SK-N-SH treated with all-trans-retinoic acid at 6 μM for 48 hours (cell line): ENCODE measurements at regions not wholly inside any gene's neighbourhood (a gene's known extent, or its start where the extent isn't known, plus 50 kb on each side); places are given as distances from the start of the nearest gene placed in this dataset.

Experiments
- ATAC-seq: fragments of 200-7000 bp; cut with Tn5 transposase; 3 replicates; pipeline ENCODE4 v1.9.1; 2020; ENCODE audit warnings: mild to moderate bottlenecking, moderate library complexity
- ARNTL ChIP-seq: fragments of 450-650 bp; formaldehyde crosslinking; IDR thresholded peaks from 2 replicates; pipeline ENCODE4 v1.5.0; 2020; ENCODE audit warnings: low read depth, mild to moderate bottlenecking, moderate library complexity, borderline replicate concordance
- BACH2 ChIP-seq: fragments of 250-450 bp; sonication (Bioruptor Pico); IDR thresholded peaks from 2 replicates; pipeline ENCODE4 v1.9.0; 2021; ENCODE audit warnings: mild to moderate bottlenecking, borderline replicate concordance
- CSDC2 ChIP-seq: fragments of 250-450 bp; sonication (Bioruptor Pico); IDR thresholded peaks from 2 replicates; pipeline ENCODE4 v1.5.0; 2020; ENCODE audit warnings: mild to moderate bottlenecking, moderate library complexity
- GLIS3 ChIP-seq: fragments of 250-450 bp; sonication (Bioruptor Pico); IDR thresholded peaks from 2 replicates; pipeline ENCODE4 v1.5.0; 2020; ENCODE audit warnings: mild to moderate bottlenecking, moderate library complexity
- ISL1 ChIP-seq: fragments of 250-450 bp; sonication (Bioruptor Pico); IDR thresholded peaks from 2 replicates; pipeline ENCODE4 v2.1.2; 2022; ENCODE audit warnings: mild to moderate bottlenecking, moderate library complexity
- OSR1 ChIP-seq: fragments of 250-450 bp; sonication (Bioruptor Pico); IDR thresholded peaks from 2 replicates; pipeline ENCODE4 v1.8.0; 2022; ENCODE audit warnings: moderate library complexity, mild to moderate bottlenecking, inconsistent platforms
- PPARA ChIP-seq: fragments of 250-450 bp; sonication (Bioruptor Pico); IDR thresholded peaks from 2 replicates; pipeline ENCODE4 v1.5.0; 2020; ENCODE audit warnings: mild to moderate bottlenecking, borderline replicate concordance
- RARB ChIP-seq: fragments of 250-450 bp; sonication (Bioruptor Pico); IDR thresholded peaks from 2 replicates; pipeline ENCODE4 v1.8.0; 2021; ENCODE audit warnings: mild to moderate bottlenecking, moderate library complexity
- SNAI2 ChIP-seq: fragments of 250-450 bp; sonication (Bioruptor Pico); IDR thresholded peaks from 2 replicates; pipeline ENCODE4 v1.5.0; 2020; ENCODE audit warnings: mild to moderate bottlenecking, moderate library complexity
- TCF4 ChIP-seq: fragments of 250-450 bp; sonication (Bioruptor Pico); IDR thresholded peaks from 2 replicates; pipeline ENCODE4 v1.8.0; 2021; ENCODE audit warnings: mild to moderate bottlenecking, moderate library complexity, borderline replicate concordance
- TOX ChIP-seq: fragments of 250-450 bp; sonication (Bioruptor Pico); IDR thresholded peaks from 2 replicates; pipeline ENCODE4 v1.8.0; 2021; ENCODE audit warnings: mild to moderate bottlenecking, moderate library complexity, borderline replicate concordance
- ZC3H10 ChIP-seq: fragments of 250-450 bp; sonication (Bioruptor Pico); IDR thresholded peaks from 2 replicates; pipeline ENCODE4 v1.5.1; 2021; ENCODE audit warnings: mild to moderate bottlenecking, moderate library complexity
- ZFP3 ChIP-seq: fragments of 250-450 bp; sonication (Bioruptor Pico); IDR thresholded peaks from 2 replicates; pipeline ENCODE4 v1.5.0; 2020; ENCODE audit warnings: mild to moderate bottlenecking, moderate library complexity
- ZFP30 ChIP-seq: fragments of 450-650 bp; formaldehyde crosslinking; IDR thresholded peaks from 2 replicates; pipeline ENCODE4 v1.5.0; 2022; ENCODE audit warnings: mild to moderate bottlenecking, moderate library complexity
- ZNF565 ChIP-seq: fragments of 450-650 bp; formaldehyde crosslinking; conservative IDR thresholded peaks from 2 replicates; pipeline ENCODE4 v1.5.0; 2020; ENCODE audit warnings: low read depth, mild to moderate bottlenecking, moderate library complexity
- ZNF70 ChIP-seq: fragments of 450-650 bp; formaldehyde crosslinking; IDR thresholded peaks from 2 replicates; pipeline ENCODE4 v1.5.0; 2020; ENCODE audit warnings: mild to moderate bottlenecking, moderate library complexity
- TF ChIP-seq, protein P1 (sequence below): fragments of 250-450 bp; sonication (Bioruptor Pico); IDR thresholded peaks from 2 replicates; pipeline ENCODE4 v1.8.0; 2020; ENCODE audit warnings: mild to moderate bottlenecking, moderate library complexity, borderline replicate concordance
- TF ChIP-seq, protein P2 (sequence below): fragments of 250-450 bp; sonication (Bioruptor Pico); IDR thresholded peaks from 2 replicates; pipeline ENCODE4 v1.8.0; 2021; ENCODE audit warnings: low read depth, mild to moderate bottlenecking, moderate library complexity, borderline replicate concordance
- TF ChIP-seq, protein P3 (sequence below): fragments of 250-450 bp; sonication (Bioruptor Pico); IDR thresholded peaks from 2 replicates; pipeline ENCODE4 v1.5.1; 2021; ENCODE audit warnings: mild to moderate bottlenecking, moderate library complexity
- TF ChIP-seq, protein P4 (sequence below): fragments of 250-450 bp; sonication (Bioruptor Pico); IDR thresholded peaks from 2 replicates; pipeline ENCODE4 v1.5.0; 2020; ENCODE audit warnings: mild to moderate bottlenecking, moderate library complexity
- TF ChIP-seq, protein P5 (sequence below): fragments of 250-450 bp; sonication (Bioruptor Pico); IDR thresholded peaks from 2 replicates; pipeline ENCODE4 v1.5.1; 2020; ENCODE audit warnings: low read depth, mild to moderate bottlenecking, moderate library complexity

DNA sequence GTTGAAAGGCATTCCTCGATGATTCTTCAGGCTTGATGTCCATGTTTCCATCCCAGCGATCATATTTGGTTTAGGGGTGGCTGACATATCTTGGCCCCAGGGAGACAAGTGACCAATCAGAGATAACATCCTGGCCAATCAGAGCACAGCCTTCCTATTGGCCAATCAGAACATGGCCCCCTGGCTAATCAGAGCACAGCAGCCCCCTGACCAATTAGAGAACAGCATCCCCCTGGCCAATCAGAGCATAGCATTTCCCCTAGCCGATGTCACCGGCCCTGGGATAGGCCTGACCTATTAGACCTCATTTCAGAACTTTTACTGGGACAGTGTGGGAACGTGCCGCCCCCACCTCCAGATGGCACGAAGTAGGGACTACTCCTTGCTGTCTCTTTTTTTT, 182.2 kb downstream of the AACS start:
- TF ChIP-seq, protein P1, sequence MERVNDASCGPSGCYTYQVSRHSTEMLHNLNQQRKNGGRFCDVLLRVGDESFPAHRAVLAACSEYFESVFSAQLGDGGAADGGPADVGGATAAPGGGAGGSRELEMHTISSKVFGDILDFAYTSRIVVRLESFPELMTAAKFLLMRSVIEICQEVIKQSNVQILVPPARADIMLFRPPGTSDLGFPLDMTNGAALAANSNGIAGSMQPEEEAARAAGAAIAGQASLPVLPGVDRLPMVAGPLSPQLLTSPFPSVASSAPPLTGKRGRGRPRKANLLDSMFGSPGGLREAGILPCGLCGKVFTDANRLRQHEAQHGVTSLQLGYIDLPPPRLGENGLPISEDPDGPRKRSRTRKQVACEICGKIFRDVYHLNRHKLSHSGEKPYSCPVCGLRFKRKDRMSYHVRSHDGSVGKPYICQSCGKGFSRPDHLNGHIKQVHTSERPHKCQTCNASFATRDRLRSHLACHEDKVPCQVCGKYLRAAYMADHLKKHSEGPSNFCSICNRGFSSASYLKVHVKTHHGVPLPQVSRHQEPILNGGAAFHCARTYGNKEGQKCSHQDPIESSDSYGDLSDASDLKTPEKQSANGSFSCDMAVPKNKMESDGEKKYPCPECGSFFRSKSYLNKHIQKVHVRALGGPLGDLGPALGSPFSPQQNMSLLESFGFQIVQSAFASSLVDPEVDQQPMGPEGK = no peak
- TF ChIP-seq TCF4 (CRISPR knock-in tag) = no peak
- no peak for TF ChIP-seq PPARA
- ATAC-seq = no peak

DNA sequence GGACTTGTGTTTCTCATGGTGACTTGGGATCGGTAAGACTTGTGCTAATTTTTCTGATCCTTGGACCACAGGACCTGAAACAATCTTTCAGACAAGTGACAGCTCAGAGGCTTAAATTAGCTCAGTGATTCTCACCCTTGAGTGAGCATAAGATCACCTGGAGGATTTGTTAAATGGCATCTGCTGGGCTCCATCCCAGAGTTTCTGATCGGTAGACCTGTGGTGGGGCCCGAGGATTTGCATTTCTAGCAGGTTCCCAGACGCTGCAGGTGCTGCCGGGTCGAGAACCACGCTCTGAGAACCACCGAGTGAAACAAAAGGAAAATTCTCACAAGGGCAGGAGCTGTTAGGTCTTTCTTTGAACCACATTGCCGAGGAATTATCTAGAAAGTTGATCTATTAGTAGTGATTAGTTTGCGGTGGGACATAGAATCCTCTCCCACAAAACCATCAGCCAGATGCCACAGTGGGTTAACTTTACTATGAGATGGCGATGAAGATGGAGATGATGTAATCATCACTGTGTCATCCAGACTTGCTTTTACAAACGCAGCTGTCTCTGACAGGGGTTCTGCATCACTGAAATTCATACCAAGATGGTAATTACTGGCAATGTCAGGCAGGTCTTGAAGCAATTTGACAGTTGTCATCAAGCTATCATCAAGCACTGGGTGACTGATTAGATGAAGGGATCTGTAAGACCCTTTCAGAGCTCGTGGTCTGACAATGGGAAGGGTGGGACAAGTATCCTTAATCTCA, 184.0 kb downstream of the AACS start:
- no peak for ATAC-seq
- TF ChIP-seq ISL1 (CRISPR knock-in tag) = no peak
- no peak for TF ChIP-seq GLIS3 (CRISPR knock-in tag)
- no peak for TF ChIP-seq ARNTL
- TF ChIP-seq RARB (CRISPR knock-in tag) = no peak
- TF ChIP-seq TOX (CRISPR knock-in tag) = no peak

DNA sequence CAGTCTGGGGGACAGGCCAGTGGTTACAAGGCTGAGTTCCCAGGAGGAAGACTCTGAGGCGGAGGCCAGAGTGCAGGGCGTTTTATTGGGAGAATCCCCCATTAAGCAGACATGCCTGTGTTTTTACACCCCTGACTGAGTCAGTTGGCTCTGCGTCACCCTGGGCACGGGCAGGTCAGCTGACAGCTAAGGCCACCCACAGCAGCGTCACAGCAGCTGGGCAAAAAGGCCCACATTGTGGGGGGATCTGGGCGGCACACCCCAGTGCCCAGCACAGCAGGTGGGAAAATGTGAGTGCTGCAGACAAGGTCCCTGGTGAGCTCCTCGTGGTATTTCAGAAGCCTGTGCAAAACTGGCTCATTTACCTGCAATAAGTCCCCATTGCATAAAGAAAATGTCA, 184.7 kb downstream of the AACS start:
- TF ChIP-seq TOX (CRISPR knock-in tag) = no peak
- TF ChIP-seq, protein P2, sequence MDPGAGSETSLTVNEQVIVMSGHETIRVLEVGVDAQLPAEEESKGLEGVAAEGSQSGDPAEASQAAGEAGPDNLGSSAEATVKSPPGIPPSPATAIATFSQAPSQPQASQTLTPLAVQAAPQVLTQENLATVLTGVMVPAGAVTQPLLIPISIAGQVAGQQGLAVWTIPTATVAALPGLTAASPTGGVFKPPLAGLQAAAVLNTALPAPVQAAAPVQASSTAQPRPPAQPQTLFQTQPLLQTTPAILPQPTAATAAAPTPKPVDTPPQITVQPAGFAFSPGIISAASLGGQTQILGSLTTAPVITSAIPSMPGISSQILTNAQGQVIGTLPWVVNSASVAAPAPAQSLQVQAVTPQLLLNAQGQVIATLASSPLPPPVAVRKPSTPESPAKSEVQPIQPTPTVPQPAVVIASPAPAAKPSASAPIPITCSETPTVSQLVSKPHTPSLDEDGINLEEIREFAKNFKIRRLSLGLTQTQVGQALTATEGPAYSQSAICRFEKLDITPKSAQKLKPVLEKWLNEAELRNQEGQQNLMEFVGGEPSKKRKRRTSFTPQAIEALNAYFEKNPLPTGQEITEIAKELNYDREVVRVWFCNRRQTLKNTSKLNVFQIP (CRISPR knock-in tag) = no peak
- no peak for TF ChIP-seq ZFP3 (CRISPR knock-in tag)
- no peak for TF ChIP-seq OSR1 (CRISPR knock-in tag)
- no peak for TF ChIP-seq BACH2
- no peak for TF ChIP-seq ZNF565 (CRISPR knock-in tag)
- TF ChIP-seq, protein P3, sequence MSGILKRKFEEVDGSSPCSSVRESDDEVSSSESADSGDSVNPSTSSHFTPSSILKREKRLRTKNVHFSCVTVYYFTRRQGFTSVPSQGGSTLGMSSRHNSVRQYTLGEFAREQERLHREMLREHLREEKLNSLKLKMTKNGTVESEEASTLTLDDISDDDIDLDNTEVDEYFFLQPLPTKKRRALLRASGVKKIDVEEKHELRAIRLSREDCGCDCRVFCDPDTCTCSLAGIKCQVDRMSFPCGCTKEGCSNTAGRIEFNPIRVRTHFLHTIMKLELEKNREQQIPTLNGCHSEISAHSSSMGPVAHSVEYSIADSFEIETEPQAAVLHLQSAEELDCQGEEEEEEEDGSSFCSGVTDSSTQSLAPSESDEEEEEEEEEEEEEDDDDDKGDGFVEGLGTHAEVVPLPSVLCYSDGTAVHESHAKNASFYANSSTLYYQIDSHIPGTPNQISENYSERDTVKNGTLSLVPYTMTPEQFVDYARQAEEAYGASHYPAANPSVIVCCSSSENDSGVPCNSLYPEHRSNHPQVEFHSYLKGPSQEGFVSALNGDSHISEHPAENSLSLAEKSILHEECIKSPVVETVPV (CRISPR knock-in tag) = no peak
- no peak for TF ChIP-seq PPARA
- TF ChIP-seq ZNF70 = no peak
- TF ChIP-seq GLIS3 (CRISPR knock-in tag) = no peak
- TF ChIP-seq ZFP30 (CRISPR knock-in tag) = no peak
- no peak for TF ChIP-seq RARB (CRISPR knock-in tag)
- ATAC-seq = no peak

DNA sequence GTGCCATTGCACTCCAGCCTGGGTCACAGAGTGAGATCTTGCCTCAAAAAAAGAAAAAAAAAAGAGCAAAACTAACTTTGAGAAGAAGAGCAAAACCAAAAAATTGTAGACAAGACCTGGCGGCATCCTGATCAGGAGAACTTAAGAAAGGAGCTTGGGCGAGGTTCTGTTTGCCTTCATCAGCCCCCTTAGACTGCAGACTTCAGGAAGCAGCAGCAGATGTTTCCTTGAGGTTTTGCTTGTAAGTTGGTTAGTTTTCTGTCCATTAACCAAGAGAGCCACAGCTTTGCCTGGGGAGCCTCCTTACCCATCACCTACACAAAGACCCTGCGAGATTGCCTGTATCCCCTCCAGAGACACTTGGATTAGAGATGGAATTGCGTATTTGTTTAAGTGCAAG, 189.0 kb downstream of the AACS start:
- TF ChIP-seq ISL1 (CRISPR knock-in tag) = no peak
- no peak for TF ChIP-seq ZFP30 (CRISPR knock-in tag)
- no peak for TF ChIP-seq GLIS3 (CRISPR knock-in tag)
- TF ChIP-seq OSR1 (CRISPR knock-in tag) = no peak
- TF ChIP-seq, protein P3 (CRISPR knock-in tag) = no peak
- TF ChIP-seq SNAI2 (CRISPR knock-in tag) = no peak
- TF ChIP-seq, protein P2 (CRISPR knock-in tag) = no peak
- no peak for TF ChIP-seq ZNF565 (CRISPR knock-in tag)
- no peak for TF ChIP-seq CSDC2
- TF ChIP-seq, protein P4, sequence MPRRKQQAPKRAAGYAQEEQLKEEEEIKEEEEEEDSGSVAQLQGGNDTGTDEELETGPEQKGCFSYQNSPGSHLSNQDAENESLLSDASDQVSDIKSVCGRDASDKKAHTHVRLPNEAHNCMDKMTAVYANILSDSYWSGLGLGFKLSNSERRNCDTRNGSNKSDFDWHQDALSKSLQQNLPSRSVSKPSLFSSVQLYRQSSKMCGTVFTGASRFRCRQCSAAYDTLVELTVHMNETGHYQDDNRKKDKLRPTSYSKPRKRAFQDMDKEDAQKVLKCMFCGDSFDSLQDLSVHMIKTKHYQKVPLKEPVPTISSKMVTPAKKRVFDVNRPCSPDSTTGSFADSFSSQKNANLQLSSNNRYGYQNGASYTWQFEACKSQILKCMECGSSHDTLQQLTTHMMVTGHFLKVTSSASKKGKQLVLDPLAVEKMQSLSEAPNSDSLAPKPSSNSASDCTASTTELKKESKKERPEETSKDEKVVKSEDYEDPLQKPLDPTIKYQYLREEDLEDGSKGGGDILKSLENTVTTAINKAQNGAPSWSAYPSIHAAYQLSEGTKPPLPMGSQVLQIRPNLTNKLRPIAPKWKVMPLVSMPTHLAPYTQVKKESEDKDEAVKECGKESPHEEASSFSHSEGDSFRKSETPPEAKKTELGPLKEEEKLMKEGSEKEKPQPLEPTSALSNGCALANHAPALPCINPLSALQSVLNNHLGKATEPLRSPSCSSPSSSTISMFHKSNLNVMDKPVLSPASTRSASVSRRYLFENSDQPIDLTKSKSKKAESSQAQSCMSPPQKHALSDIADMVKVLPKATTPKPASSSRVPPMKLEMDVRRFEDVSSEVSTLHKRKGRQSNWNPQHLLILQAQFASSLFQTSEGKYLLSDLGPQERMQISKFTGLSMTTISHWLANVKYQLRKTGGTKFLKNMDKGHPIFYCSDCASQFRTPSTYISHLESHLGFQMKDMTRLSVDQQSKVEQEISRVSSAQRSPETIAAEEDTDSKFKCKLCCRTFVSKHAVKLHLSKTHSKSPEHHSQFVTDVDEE (CRISPR knock-in tag) = no peak
- no peak for TF ChIP-seq BACH2
- TF ChIP-seq ZNF70 = no peak
- TF ChIP-seq, protein P5, sequence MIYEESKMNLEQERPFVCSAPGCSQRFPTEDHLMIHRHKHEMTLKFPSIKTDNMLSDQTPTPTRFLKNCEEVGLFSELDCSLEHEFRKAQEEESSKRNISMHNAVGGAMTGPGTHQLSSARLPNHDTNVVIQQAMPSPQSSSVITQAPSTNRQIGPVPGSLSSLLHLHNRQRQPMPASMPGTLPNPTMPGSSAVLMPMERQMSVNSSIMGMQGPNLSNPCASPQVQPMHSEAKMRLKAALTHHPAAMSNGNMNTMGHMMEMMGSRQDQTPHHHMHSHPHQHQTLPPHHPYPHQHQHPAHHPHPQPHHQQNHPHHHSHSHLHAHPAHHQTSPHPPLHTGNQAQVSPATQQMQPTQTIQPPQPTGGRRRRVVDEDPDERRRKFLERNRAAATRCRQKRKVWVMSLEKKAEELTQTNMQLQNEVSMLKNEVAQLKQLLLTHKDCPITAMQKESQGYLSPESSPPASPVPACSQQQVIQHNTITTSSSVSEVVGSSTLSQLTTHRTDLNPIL (CRISPR knock-in tag) = no peak
- no peak for TF ChIP-seq RARB (CRISPR knock-in tag)
- no peak for TF ChIP-seq TOX (CRISPR knock-in tag)
- TF ChIP-seq ZC3H10 = no peak
- TF ChIP-seq PPARA = no peak
- TF ChIP-seq ARNTL = no peak
- no peak for TF ChIP-seq TCF4 (CRISPR knock-in tag)
- ATAC-seq = no peak
